HEK293T (cell line): ENCODE measurements at regions not wholly inside any gene's neighbourhood (a gene's known extent, or its start where the extent isn't known, plus 50 kb on each side); places are given as distances from the start of the nearest gene placed in this dataset.

Experiments
- CTCF ChIA-PET: fragments of 350-600 bp; formaldehyde crosslinking; extraction: SDS; loops from one replicate; lab custom pipeline; 2021; ENCODE audit warnings: antibody characterized with exemption, inconsistent platforms; lab: Yijun Ruan, JAX
- POLR2A ChIA-PET: fragments of 350-600 bp; formaldehyde crosslinking; extraction: SDS; loops from one replicate; lab custom pipeline; 2020; ENCODE audit warnings: antibody characterized with exemption, inconsistent platforms; lab: Yijun Ruan, JAX
- DNase-seq: peaks from one replicate; pipeline ENCODE4 v3.0.0; 2012; ENCODE audit warnings: mixed read lengths; ENCODE audit errors: extremely low spot score
- ARNT ChIP-seq: fragments of 450-650 bp; IDR thresholded peaks from 2 replicates; pipeline ENCODE4 v1.6.1; 2017; ENCODE audit warnings: mild to moderate bottlenecking
- BHLHE40 ChIP-seq: fragments of 450-650 bp; IDR thresholded peaks from 2 replicates; pipeline ENCODE4 v1.6.1; 2016; ENCODE audit warnings: mild to moderate bottlenecking, moderate library complexity, borderline replicate concordance
- CTBP1 ChIP-seq: fragments of 450-650 bp; IDR thresholded peaks from 2 replicates; pipeline ENCODE4 v1.6.1; 2016; ENCODE audit warnings: borderline replicate concordance
- ELF4 ChIP-seq: fragments of 450-650 bp; IDR thresholded peaks from 2 replicates; pipeline ENCODE4 v1.6.1; 2017; ENCODE audit warnings: antibody characterized with exemption
- FOXA1 ChIP-seq: fragments of 450-650 bp; IDR thresholded peaks from 2 replicates; pipeline ENCODE4 v1.6.1; 2016; ENCODE audit warnings: mild to moderate bottlenecking
- FOXK2 ChIP-seq: fragments of 450-650 bp; IDR thresholded peaks from 2 replicates; pipeline ENCODE4 v1.6.1; 2016; ENCODE audit warnings: mild to moderate bottlenecking
- FOXM1 ChIP-seq: fragments of 450-650 bp; IDR thresholded peaks from 2 replicates; pipeline ENCODE4 v1.6.1; 2017; ENCODE audit warnings: mild to moderate bottlenecking, borderline replicate concordance
- HDGF ChIP-seq: fragments of 450-650 bp; IDR thresholded peaks from 2 replicates; pipeline ENCODE4 v1.6.1; 2017; ENCODE audit warnings: antibody characterized with exemption, borderline replicate concordance
- L3MBTL2 ChIP-seq: fragments of 450-650 bp; conservative IDR thresholded peaks from 2 replicates; pipeline ENCODE4 v1.6.1; 2016; ENCODE audit warnings: mild to moderate bottlenecking
- LEF1 ChIP-seq: fragments of 450-650 bp; IDR thresholded peaks from 2 replicates; pipeline ENCODE4 v1.6.1; 2017; ENCODE audit warnings: mild to moderate bottlenecking, borderline replicate concordance
- NFRKB ChIP-seq: fragments of 450-650 bp; IDR thresholded peaks from 2 replicates; pipeline ENCODE4 v1.6.1; 2016; ENCODE audit warnings: mild to moderate bottlenecking, moderate library complexity
- SP1 ChIP-seq: fragments of 450-650 bp; IDR thresholded peaks from 2 replicates; pipeline ENCODE4 v1.6.1; 2017
- SUZ12 ChIP-seq: fragments of 450-650 bp; IDR thresholded peaks from 2 replicates; pipeline ENCODE4 v1.6.1; 2016; ENCODE audit warnings: mild to moderate bottlenecking
- TARDBP ChIP-seq: fragments of 450-650 bp; IDR thresholded peaks from 2 replicates; pipeline ENCODE4 v1.6.1; 2016
- ZNF384 ChIP-seq: fragments of 450-650 bp; IDR thresholded peaks from 2 replicates; pipeline ENCODE4 v1.6.1; 2016
- TF ChIP-seq, protein P1 (sequence below): fragments of 450-650 bp; IDR thresholded peaks from 2 replicates; pipeline ENCODE4 v1.6.1; 2016

DNA sequence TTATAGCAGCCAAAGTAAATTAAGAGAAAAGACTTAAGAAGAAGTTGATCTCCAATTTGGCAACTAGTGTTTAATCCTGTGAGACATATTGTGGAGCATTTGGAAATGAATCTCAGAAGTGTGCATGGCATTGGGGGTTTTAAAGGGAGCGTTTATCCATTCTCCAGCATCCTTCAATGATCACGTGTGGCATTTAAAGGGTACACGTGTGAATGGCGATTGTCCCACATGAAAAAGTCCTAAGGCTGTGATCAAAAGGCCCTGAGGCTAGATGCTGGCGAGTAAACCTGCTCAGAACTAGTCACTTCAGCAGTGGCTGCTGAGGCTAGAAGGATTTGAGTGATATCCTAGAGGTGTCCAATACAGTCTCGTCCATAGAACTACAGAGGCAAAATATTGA, 315.6 kb upstream of the CDH9 start:
- POLR2A ChIA-PET, result no interaction called here

GRCh38 chr5:27353540-27353939, 315.2 kb upstream of the CDH9 start:
- ChIA-PET POLR2A (no interaction called here), CTCF (no interaction called here)
- DNase-seq, result no peak
- TF ChIP-seq ZNF384 (no peak), ARNT (no peak), TARDBP (no peak), NFRKB (no peak), ELF4 (no peak), LEF1 (no peak), HDGF (no peak), FOXK2 (no peak), SP1 (no peak)
- TF ChIP-seq, protein P1, sequence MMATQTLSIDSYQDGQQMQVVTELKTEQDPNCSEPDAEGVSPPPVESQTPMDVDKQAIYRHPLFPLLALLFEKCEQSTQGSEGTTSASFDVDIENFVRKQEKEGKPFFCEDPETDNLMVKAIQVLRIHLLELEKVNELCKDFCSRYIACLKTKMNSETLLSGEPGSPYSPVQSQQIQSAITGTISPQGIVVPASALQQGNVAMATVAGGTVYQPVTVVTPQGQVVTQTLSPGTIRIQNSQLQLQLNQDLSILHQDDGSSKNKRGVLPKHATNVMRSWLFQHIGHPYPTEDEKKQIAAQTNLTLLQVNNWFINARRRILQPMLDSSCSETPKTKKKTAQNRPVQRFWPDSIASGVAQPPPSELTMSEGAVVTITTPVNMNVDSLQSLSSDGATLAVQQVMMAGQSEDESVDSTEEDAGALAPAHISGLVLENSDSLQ, result no peak

More for the DNA sequence above, 315.6 kb upstream of the CDH9 start:
- TF ChIP-seq FOXM1, result no peak
- TF ChIP-seq FOXK2, result no peak
- no peak for TF ChIP-seq NFRKB
- no peak for TF ChIP-seq L3MBTL2
- TF ChIP-seq TARDBP, result no peak
- TF ChIP-seq CTBP1, result no peak
- TF ChIP-seq BHLHE40, result no peak
- TF ChIP-seq, protein P1, result no peak
- TF ChIP-seq SP1, result no peak
- TF ChIP-seq FOXA1, result no peak
- no peak for TF ChIP-seq ARNT
- TF ChIP-seq ZNF384, result no peak
- no peak for DNase-seq
- CTCF ChIA-PET, result no interaction called here

DNA sequence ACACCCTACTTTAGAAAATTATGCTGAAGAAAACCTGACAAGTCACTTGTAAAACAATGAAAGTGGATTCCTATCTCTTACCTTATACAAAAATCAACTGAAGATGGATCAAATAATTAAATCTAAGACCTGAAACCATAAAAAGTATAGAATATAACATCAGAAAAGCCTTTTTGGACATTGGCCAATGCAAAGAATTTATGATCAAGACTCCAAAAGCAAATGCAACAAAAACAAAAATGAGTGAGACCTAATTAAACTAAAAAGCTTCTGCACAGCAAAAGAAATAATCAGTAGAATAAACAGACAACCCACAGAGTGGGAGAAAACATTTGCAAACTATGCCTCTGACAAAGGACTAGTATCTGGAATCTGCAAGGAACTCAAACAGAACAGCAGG, 303.0 kb upstream of the CDH9 start:
- ChIA-PET POLR2A (no interaction called here), CTCF (no interaction called here)
- TF ChIP-seq FOXK2, result no peak
- TF ChIP-seq, protein P1, result peak; percentile 41; the same call in 1 of the 2 replicates
- peak; percentile 47; the same call in 1 of the 2 replicates for TF ChIP-seq CTBP1
- DNase-seq, result no peak

DNA sequence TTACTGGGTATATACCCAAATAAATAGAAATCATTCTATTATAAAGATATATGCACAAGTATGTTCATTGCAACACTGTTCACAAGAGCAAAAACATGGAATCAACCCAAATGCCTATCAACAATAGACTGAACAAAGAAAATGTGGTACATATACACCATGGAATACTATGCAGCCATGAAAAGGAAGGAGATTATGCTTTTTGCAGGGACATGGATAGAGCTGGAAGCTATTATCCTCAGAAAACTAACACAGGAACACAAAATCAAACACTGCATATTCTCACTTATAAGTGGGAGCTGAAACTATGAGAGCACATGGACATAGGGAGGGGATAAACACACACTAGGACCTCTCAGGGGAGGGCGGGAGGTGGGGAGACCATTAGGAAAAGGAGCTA, 298.4 kb upstream of the CDH9 start:
- no peak for DNase-seq
- CTCF ChIA-PET, result no interaction called here
- POLR2A ChIA-PET, result no interaction called here
- TF ChIP-seq TARDBP (no peak), ZNF384 (no peak), SP1 (no peak), HDGF (no peak), NFRKB (no peak)

GRCh38 chr5:27328480-27328879, 290.1 kb upstream of the CDH9 start:
- ChIA-PET CTCF (no interaction called here), POLR2A (no interaction called here)
- no peak for TF ChIP-seq L3MBTL2
- TF ChIP-seq SP1, result no peak
- TF ChIP-seq LEF1, result no peak
- no peak for TF ChIP-seq HDGF
- no peak for TF ChIP-seq CTBP1
- no peak for TF ChIP-seq ZNF384
- no peak for TF ChIP-seq FOXA1
- TF ChIP-seq, protein P1, result no peak
- no peak for TF ChIP-seq FOXK2
- TF ChIP-seq TARDBP, result no peak
- TF ChIP-seq NFRKB, result no peak
- DNase-seq, result no peak

GRCh38 chr5:27325513-27325912, 287.1 kb upstream of the CDH9 start:
- CTCF ChIA-PET, result no interaction called here
- TF ChIP-seq ZNF384, result no peak
- TF ChIP-seq LEF1, result no peak
- no peak for DNase-seq
- POLR2A ChIA-PET, result no interaction called here

- ChIA-PET POLR2A (no interaction called here), CTCF (no interaction called here)
- DNase-seq, result no peak
- no peak for TF ChIP-seq CTBP1
- TF ChIP-seq BHLHE40, result no peak
- TF ChIP-seq SUZ12, result no peak
- TF ChIP-seq ELF4, result no peak
Observed at GRCh38 chr5:27318701-27319100, 280.3 kb upstream of the CDH9 start.
